T-helper 2 cell treated with Interferon-gamma antibody and Interleukin-4, amounts not matched to agents 100 ng/mL and 5 ng/mL, for 36 hours (primary cell): ENCODE measurements at regions not wholly inside any gene's neighbourhood (a gene's known extent, or its start where the extent isn't known, plus 50 kb on each side); places are given as distances from the start of the nearest gene placed in this dataset.
"Not testable (repeated sequence)": the region's sequence is repeated elsewhere in the genome, so short reads cannot be mapped to it uniquely, and the experiment has no call there.

Experiments used
- intact Hi-C: fragments of 100-400 bp; cut with micrococcal nuclease; formaldehyde crosslinking; loops from one replicate; pipeline ENCODE4 v1.15.1; 2023

DNA sequence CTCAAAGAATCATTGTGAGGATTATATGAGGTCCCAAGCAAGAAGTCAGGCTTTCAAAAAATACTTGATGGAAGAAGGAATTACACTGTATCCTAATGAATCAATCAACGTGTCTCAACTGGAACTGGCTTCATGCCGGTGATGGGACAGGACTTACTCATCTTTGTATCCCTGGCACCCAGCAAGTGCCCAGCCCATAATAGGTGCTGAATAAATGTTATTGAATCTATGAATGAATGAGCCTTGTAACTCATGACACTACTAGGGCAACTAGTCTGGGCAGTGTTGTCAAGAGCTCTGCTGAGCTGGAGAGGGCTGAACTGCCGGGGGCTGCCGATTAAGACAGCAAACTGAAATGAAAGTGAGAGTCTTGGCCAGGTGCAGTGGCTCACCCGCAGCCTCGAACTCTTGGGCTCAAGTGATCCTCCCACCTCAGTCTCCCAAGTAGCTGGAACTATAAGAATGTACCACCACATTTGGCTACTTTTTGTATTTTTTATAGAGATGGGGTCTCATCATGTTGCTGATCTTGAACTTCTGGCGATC, 87.2 kb upstream of the KIF5B start:
- intact Hi-C loops: no loop called here

- intact Hi-C loops: no loop called here
These were observed 86.4 kb upstream of the KIF5B start for GRCh38 chr10:32142646-32143045.

DNA sequence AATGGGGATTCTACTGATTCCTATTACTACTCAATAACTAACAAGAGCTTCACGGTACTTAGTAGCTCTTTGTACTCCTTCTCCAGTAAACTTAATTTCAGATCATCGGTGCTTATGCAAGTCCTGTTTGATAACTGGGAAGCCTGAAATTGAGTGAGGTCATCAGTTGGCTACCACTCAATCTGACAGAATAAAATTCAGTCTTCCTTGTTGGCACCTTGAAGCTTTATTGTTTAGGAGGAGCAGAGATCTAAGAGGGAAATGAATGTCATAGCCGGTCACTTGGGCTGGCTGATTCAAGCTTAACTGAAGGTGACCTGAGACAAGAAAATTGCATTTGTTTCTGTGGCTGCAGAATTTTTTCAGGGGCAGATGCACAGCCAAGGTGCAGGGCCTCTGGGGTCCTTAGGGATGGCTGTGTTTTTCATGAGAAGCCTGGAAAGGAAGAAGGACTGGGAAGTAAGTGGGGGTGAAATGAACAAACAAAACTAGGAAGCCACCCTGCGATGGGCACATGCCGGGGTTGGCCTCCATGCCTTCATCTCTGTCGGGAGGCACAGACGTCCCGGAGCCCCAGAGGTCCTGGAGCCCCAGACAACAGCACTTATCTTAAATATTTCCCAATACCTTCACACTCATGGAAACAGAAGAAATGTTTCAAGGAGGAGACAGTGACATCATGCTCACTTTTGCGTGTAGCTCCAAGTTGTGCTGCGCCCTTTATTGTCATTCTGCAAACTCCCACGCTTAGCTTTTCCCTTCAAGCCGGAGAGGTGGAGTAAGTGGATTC, 85.0 kb upstream of the KIF5B start:
- intact Hi-C loops: no loop called here

DNA sequence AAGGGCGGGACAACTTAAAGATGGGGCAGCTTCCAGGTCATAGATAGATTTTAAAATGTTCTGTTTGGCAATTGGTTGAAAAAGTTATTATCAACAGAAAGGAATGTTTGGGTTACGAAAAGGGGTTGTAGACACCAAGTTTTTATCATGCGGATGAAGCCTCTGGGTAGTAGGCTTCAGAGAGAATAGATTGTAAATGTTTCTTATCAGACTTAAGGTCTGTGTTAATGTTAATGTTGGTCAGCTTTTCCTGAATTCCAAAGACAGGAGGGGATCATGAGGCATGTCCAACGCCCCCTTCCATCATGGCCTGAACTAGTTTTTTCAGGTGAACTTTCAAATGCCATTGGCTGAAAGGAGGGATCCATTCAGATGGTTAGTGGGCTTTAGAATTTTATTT, 84.2 kb upstream of the KIF5B start:
- intact Hi-C loops: no loop called here

GRCh38 chr10:32139223-32140073, 83.2 kb upstream of the KIF5B start:
- intact Hi-C loops: no loop called here

DNA sequence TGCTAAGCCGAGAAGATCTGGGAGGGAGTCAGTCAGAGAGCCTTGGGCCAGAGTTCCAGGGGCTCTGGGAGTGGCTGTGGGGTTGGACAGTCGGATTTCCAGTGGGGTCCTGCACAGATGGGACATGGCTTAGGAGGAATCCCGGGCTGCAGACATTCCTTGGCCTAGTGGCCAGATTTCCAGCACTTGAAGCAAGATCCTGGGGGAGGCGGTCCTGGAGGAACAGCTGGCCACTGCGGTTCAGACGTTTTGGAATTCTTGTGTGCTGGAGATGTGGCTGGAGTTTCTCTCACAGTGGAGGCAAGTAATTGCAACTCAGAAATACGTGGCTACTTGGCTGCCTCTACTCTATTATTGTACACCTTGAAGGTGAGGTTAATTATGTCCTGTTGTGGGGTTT, 80.7 kb upstream of the KIF5B start:
- intact Hi-C loops: not testable (repeated sequence)

DNA sequence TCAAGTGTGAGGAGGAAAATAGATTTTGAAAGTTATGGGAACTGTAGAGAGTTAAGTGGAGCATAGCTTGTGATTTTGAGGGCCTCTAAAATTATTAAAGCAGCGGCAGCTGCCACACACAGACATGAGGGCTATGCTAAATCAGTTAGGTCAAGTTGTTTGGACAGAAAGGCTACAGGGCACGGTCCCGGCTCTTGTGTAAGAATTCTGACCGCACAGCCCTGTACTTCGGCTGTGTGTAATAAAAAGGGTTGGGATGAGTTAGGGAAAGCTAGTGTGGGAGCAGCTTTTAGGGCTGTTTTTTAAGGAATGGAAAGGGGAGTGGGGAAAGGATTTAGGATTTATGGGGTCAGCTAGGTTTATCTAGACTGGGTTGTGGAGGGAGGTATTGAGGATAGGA, 79.6 kb upstream of the KIF5B start:
- intact Hi-C loops: not testable (repeated sequence)

GRCh38 chr10:32132357-32132946, 76.2 kb upstream of the KIF5B start:
- intact Hi-C loops: no loop called here

- intact Hi-C loops: no loop called here
These were observed 75.2 kb upstream of the KIF5B start for GRCh38 chr10:32131388-32131787.

DNA sequence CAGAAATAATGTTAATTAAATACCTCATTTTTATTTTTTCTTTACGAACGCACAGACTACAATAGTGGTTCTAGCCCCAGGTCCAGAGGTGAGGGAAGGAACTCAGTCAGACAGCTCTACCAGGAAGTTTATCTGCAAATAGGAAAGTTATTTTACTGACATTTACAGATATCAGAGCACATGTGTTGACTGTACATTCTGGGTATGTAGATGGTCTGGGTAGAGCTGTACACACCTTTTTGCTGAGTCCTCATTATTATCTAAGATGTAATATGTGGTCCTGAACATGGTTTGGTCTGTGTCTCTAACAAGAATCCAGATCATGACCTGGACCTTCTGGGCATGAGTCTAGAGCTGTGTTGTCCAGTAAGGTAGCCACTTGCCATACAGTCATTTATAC, 74.6 kb upstream of the KIF5B start:
- intact Hi-C loops: no loop called here

- intact Hi-C loops: no loop called here
These were observed 68.8 kb upstream of the KIF5B start for GRCh38 chr10:32125023-32125422.

GRCh38 chr10:32123021-32123420, 66.8 kb upstream of the KIF5B start:
- intact Hi-C loops: no loop called here

DNA sequence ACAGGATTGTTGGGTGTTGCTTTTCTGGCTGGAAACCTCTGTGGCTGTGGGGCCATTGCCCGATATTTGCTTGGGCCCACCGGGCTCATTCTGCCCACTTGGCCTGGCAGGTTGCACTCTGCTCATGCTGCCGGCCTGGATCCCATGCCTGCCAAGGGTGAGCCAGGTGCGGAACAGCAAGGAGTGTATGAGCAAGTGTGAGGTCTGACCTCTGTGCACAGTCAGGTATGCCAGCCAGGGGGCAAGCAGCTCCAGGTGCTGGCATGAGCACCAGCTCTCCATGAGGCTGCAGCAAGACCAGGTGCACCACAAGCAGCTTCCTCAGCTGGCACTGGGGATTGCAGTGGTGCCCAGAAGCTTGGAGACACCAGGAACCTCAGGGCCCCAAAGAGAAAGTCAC, 65.4 kb upstream of the KIF5B start:
- intact Hi-C loops: no loop called here

DNA sequence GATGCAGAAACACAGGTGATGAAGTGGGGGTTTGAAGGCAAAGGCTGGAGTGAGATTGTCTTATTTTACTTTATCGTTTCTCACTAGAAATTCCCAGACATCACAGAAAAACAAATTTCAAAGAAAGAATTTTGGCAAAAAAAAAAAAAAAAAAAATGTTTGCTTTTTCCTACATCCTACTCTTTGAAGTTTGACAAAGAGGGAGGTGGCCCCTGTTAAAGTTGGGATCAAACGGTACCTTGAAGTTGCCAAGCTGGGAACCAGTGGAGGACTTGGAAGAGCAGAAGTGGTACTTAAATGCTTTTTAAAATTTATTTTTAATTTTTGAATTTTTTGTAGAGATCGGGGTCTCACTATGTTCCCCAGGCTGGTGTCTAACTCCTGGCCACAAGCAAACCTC, 63.9 kb upstream of the KIF5B start:
- intact Hi-C loops: no loop called here

DNA sequence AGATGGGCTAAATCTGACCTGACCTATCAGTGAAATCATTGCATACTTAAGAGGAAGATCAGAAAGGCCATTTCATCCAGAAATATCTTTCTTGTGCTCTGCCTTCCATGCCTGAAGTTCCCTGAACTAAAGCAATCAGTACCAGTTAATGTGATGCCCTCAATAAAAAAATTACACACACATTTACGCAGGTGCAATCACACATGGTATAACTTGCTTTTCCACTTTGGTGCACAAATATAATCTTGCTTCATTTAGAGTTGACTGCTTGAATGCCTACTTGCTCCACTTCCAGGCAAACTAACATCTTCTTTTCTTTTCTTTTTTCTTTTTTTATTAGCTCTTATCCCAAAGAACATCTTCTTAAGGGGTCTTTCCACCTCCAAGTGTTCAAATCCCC, 58.3 kb upstream of the KIF5B start:
- intact Hi-C loops: no loop called here

GRCh38 chr10:32112055-32112454, 55.8 kb upstream of the KIF5B start:
- intact Hi-C loops: no loop called here

DNA sequence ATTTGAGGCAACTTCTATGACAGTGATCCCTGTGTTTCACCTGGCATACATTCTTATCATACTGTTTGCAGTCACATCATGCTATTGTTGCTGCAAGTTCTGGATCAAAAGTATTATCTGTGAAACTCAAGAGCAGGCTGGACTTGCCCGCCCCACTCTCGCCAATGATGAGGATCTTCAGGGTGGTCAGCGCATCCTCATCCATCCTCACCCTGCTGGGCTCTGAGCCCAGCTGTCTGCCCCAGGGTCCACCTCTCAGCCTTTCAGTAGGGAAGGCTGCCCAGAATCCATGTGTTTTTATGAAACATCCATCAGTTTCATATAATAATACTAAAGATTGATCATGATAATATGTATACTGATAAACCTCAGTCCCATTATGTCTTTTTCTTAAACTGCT, 55.4 kb upstream of the KIF5B start:
- intact Hi-C loops: no loop called here

DNA sequence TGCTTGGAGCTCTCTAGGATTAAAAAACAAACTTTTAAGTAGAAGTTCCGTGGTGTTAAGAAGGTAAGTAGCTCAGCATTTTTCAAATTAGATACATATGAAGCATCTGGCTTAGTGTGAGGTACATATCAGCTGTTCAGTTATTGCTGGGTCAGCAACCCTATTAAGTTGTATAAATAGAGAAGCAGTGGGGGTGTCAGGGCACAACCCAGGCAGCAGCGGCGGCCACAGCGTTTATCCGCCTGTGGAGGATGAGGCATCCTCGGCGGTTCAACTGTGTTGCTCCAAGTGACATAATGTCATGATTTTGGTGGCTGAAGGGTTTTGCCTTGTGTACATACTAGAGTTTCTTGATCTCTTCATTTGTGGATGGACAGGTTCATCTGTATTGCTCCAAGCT, 54.6 kb upstream of the KIF5B start:
- intact Hi-C loops: no loop called here

DNA sequence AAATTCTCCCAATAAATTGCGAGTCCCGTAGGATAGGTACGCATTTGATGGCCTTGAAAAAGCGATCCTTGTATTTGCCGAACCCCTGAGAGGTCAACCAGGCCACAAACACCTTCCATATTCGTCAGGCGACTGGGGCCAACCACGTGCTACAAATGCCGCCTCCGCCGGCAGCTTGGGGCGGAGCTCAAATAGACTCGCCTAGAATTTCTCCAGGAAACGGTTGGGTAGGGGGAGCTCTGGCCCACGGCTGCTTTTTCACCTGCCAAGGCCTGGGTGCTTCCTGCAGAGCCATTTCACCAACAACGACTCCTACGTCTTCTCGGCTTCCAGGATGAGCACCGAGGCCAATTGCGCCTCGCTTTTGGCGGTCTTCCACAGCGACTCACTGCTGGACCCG, 53.4 kb upstream of the KIF5B start:
- intact Hi-C loops: no loop called here
